ENCODE measurements at regions not wholly inside any gene's neighbourhood (a gene's known extent, or its start where the extent isn't known, plus 50 kb on each side); places are given as distances from the start of the nearest gene placed in this dataset.

DNA sequence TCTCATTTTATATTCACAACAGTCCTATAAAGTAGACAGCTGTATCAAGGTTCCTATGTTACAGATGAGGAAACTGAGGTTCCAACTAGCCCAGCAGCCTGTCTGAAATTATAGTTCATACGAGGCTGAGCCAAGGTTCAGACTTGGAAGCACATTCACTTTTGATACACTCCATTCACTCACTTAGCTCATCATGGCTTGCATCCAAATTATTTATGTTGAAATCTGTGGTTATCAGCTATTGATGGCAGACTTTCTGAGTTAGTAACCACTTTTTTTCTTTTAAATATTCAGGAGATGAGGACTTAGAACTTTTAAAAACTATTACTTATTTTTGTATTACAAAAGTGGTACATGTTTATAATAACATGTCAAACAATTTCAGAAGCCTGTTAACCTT, 188.2 kb downstream of the MTX2 start:
- no peak overlapping the region for H3K9ac ChIP-seq (ENCODE audit: low read length in 3 of 3)
- H3K9me3 ChIP-seq (ENCODE audit: control insufficient read depth in 2 of 3, insufficient read depth in 1 of 3, low read length in 3 of 3): no peaks in the 10 kb centered on the region
- peaks cover 0 to 9% (median 0%) of the 10 kb centered on the region in 3 donors for H3K4me1 ChIP-seq (ENCODE audit: control insufficient read depth in 2 of 3, insufficient read depth in 2 of 3, low read depth in 1 of 3, low read length in 3 of 3)
- H3K27me3 ChIP-seq (ENCODE audit: control insufficient read depth, insufficient read depth, low read length): no peaks in the 10 kb centered on the region
- intact Hi-C loops (cut with DNase I): loop anchor here (10.0 kb wide), 1 partner anchor 313 kb away; no protein-coding TSS in a partner anchor
- H3K36me3 ChIP-seq (ENCODE audit: control insufficient read depth in 2 of 3, insufficient read depth in 3 of 3, low read length in 3 of 3): no peaks in the 10 kb centered on the region
- H3K27ac ChIP-seq (ENCODE audit: low read depth in 2 of 2, low read length in 2 of 2): no peak overlapping the region
- H3K4me3 ChIP-seq (ENCODE audit: low read length in 3 of 3): no peak overlapping the region
- TF ChIP-seq CTCF (IDR thresholded peaks at IDR 0.05; ENCODE audit: borderline replicate concordance, extremely low read depth, insufficient read depth): no peak
- FAIRE-seq (no peak), DNase-seq (no peak)

- H3K36me3 ChIP-seq (ENCODE audit: control insufficient read depth in 2 of 3, insufficient read depth in 3 of 3, low read length in 3 of 3): no peaks in the 10 kb centered on the region
- DNase-seq (no peak), FAIRE-seq (no peak)
- no peak for TF ChIP-seq CTCF (IDR thresholded peaks at IDR 0.05; ENCODE audit: borderline replicate concordance, extremely low read depth, insufficient read depth)
- H3K9me3 ChIP-seq (ENCODE audit: control insufficient read depth in 2 of 3, insufficient read depth in 1 of 3, low read length in 3 of 3): no peaks in the 10 kb centered on the region
- H3K4me1 ChIP-seq (ENCODE audit: control insufficient read depth in 2 of 3, insufficient read depth in 2 of 3, low read depth in 1 of 3, low read length in 3 of 3): peaks cover 0 to 2% (median 0%) of the 10 kb centered on the region in 3 donors
- intact Hi-C loops (cut with DNase I): no loop called here
- H3K27ac ChIP-seq (ENCODE audit: low read depth in 2 of 2, low read length in 2 of 2): peak overlapping the region in 1 of 2 donors; percentile 13
- H3K9ac ChIP-seq (ENCODE audit: low read length in 3 of 3): no peak overlapping the region
- H3K4me3 ChIP-seq (ENCODE audit: low read length in 3 of 3): no peak overlapping the region
- H3K27me3 ChIP-seq (ENCODE audit: control insufficient read depth, insufficient read depth, low read length): no peaks in the 10 kb centered on the region
Measured at GRCh38 chr2:176461098-176461808, 192.0 kb downstream of the MTX2 start.

- Histone ChIP-seq H3K36me3 (ENCODE audit: control insufficient read depth in 2 of 3, insufficient read depth in 3 of 3, low read length in 3 of 3) (no peaks in the 10 kb centered on the region), H3K27ac (ENCODE audit: low read depth in 2 of 2, low read length in 2 of 2) (no peak overlapping the region), H3K9ac (ENCODE audit: low read length in 3 of 3) (no peak overlapping the region), H3K27me3 (ENCODE audit: control insufficient read depth, insufficient read depth, low read length) (no peaks in the 10 kb centered on the region), H3K4me1 (ENCODE audit: control insufficient read depth in 2 of 3, insufficient read depth in 2 of 3, low read depth in 1 of 3, low read length in 3 of 3) (peaks cover 0 to 3% (median 2%) of the 10 kb centered on the region in 3 donors), H3K4me3 (ENCODE audit: low read length in 3 of 3) (no peak overlapping the region), H3K9me3 (ENCODE audit: control insufficient read depth in 2 of 3, insufficient read depth in 1 of 3, low read length in 3 of 3) (no peaks in the 10 kb centered on the region)
- DNase-seq (no peak), FAIRE-seq (no peak)
- TF ChIP-seq CTCF (IDR thresholded peaks at IDR 0.05; ENCODE audit: borderline replicate concordance, extremely low read depth, insufficient read depth): no peak
- intact Hi-C loops (cut with DNase I): no loop called here
Measured at GRCh38 chr2:176461809-176462670, 192.8 kb downstream of the MTX2 start.
